H1 (cell line): ENCODE measurements at regions not wholly inside any gene's neighbourhood (a gene's known extent, or its start where the extent isn't known, plus 50 kb on each side); places are given as distances from the start of the nearest gene placed in this dataset.

ENCODE experiments used
- RAD21 ChIP-seq, 2 experiments: IDR thresholded peaks in 1 of 2; conservative IDR thresholded peaks in 1 of 2; 2 replicates each; pipeline ENCODE4 v1.6.1; 2011; ENCODE audit warnings: low read depth in 2 of 2, low read length in 2 of 2, improper control_type of control experiment in 1 of 2, inconsistent platforms in 1 of 2, mild to moderate bottlenecking in 1 of 2, moderate library complexity in 1 of 2

DNA sequence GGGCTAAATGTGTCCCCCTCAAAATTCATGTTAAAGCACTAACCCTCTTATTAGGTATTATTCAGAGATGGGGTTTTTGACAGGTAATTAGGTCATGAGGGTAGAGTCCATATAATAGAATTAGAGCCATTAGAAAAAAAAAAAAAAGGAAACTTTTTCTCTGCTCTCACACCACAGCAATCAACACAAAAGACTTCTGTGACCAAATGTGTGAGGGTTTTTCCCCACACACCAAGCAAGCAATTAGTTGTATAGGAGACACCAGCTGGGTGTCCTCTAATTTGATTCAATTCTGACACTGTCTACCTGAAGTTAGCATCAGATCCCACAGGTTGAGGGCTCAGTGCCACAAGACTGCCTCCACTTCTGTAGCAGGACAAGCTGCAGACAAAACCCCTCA, 64.6 kb upstream of the GMDS start (continued):
- TF ChIP-seq RAD21 (IDR thresholded peaks at IDR 0.05 in 1 of 2, conservative IDR thresholded peaks at IDR 0.05 in 1 of 2; ENCODE audit: low read depth in 2 of 2, low read length in 2 of 2): no peak
